Natural killer cell (primary cell): ENCODE measurements at regions not wholly inside any gene's neighbourhood (a gene's known extent, or its start where the extent isn't known, plus 50 kb on each side); places are given as distances from the start of the nearest gene placed in this dataset.
"Not testable (repeated sequence)": the region's sequence is repeated elsewhere in the genome, so short reads cannot be mapped to it uniquely, and the experiment has no call there.

Experiments used
- ATAC-seq, 3 donors: fragments of 150-1000 bp in 2 of 3; fragments of 200-7000 bp in 1 of 3; cut with Tn5 transposase; 1 replicate in 1 of 3; 2 replicates in 2 of 3; pipeline ENCODE4 v1.10.0; 2021; ENCODE audit warnings: mild to moderate bottlenecking in 2 of 3, moderate library complexity in 2 of 3
- DNase-seq, 2 donors: peaks; one replicate each; pipeline versions ENCODE4 v3.0.0 to v3.0.0-alpha.2; 2013 to 2021; ENCODE audit warnings: mixed read lengths in 1 of 2
- H3K27ac ChIP-seq: one replicate; pipeline ENCODE4 v1.5.1; 2013; ENCODE audit warnings: mild to moderate bottlenecking, low read length
- H3K27me3 ChIP-seq: one replicate; pipeline ENCODE4 v1.6.1; 2013; ENCODE audit warnings: low read length; ENCODE audit not compliant: control insufficient read depth, insufficient read depth
- H3K36me3 ChIP-seq: one replicate; pipeline ENCODE4 v1.6.1; 2013; ENCODE audit warnings: low read length; ENCODE audit not compliant: control insufficient read depth, insufficient read depth
- H3K4me1 ChIP-seq: one replicate; pipeline ENCODE4 v1.6.1; 2013; ENCODE audit warnings: low read length; ENCODE audit not compliant: control insufficient read depth, insufficient read depth
- H3K4me3 ChIP-seq: one replicate; pipeline ENCODE4 v1.5.1; 2013; ENCODE audit warnings: low read length
- H3K9me3 ChIP-seq: one replicate; pipeline ENCODE4 v1.6.1; 2013; ENCODE audit warnings: low read length; ENCODE audit not compliant: control insufficient read depth, insufficient read depth
- H3K27ac Mint-ChIP-seq, 2 donors: one replicate each; pipeline ENCODE4 v1.8.0; 2022; ENCODE audit warnings: mild to moderate bottlenecking in 2 of 2, mixed read lengths in 2 of 2, moderate library complexity in 1 of 2
- H3K27me3 Mint-ChIP-seq, 2 donors: one replicate each; pipeline ENCODE4 v1.8.0; 2022; ENCODE audit warnings: low read depth in 2 of 2, mixed read lengths in 2 of 2
- H3K36me3 Mint-ChIP-seq: one replicate; pipeline ENCODE4 v1.8.0; 2022; ENCODE audit warnings: mixed read lengths
- H3K4me1 Mint-ChIP-seq, 2 donors: one replicate each; pipeline ENCODE4 v1.8.0; 2022; ENCODE audit warnings: mixed read lengths in 2 of 2
- H3K4me3 Mint-ChIP-seq: one replicate; pipeline ENCODE4 v1.8.0; 2022; ENCODE audit warnings: mild to moderate bottlenecking, moderate library complexity, mixed read lengths
- H3K9me3 Mint-ChIP-seq, 2 donors: one replicate each; pipeline ENCODE4 v1.8.0; 2022; ENCODE audit warnings: mixed read lengths in 2 of 2
- CTCF ChIP-seq: fragments of 200-600 bp; IDR thresholded peaks from one replicate; pipeline ENCODE4 v1.8.0; 2022; ENCODE audit warnings: antibody characterized with exemption
- WGBS: methylation state at CpG from one replicate; pipeline ENCODE4 v1.1.7; 2013; ENCODE audit warnings: missing lambda C conversion rate; ENCODE audit not compliant: insufficient coverage; 5-methylcytosine and 5-hydroxymethylcytosine counted together
- intact Hi-C: fragments of 100-400 bp; cut with micrococcal nuclease; formaldehyde crosslinking; loops from one replicate; pipeline ENCODE4 v1.14.2; 2022

GRCh38 chr14:88985654-88986053, 161.2 kb downstream of the TTC8 start:
- H3K9me3 ChIP-seq: no peaks in the 10 kb centered on the region
- H3K4me1 ChIP-seq: no peaks in the 10 kb centered on the region
- no peak for TF ChIP-seq CTCF
- WGBS: 92% methylated on average over 1 of the region's 1 CpG
- Mint-ChIP-seq H3K27me3 (peaks cover 0 to 30% of the 10 kb centered on the region in 2 donors), H3K36me3 (no peaks in the 10 kb centered on the region), H3K4me1 (no peaks in the 10 kb centered on the region), H3K4me3 (no peak overlapping the region), H3K9me3 (no peaks in the 10 kb centered on the region), H3K27ac (no peak overlapping the region)
- H3K36me3 ChIP-seq: no peaks in the 10 kb centered on the region
- no peak overlapping the region for H3K27ac ChIP-seq
- no peak for DNase-seq
- no peak for ATAC-seq
- H3K4me3 ChIP-seq: no peak overlapping the region
- intact Hi-C loops: no loop called here
- no peaks in the 10 kb centered on the region for H3K27me3 ChIP-seq

- no peaks in the 10 kb centered on the region for H3K36me3 ChIP-seq
- no peak overlapping the region for H3K27ac ChIP-seq
- peaks cover under 1 to 36% of the 10 kb centered on the region in 2 donors for H3K27me3 Mint-ChIP-seq
- 85% methylated on average over 11 of the region's 11 CpGs for WGBS
- no peaks in the 10 kb centered on the region for H3K4me1 ChIP-seq
- TF ChIP-seq CTCF: no peak
- H3K4me3 Mint-ChIP-seq: no peak overlapping the region
- no peak overlapping the region for H3K27ac Mint-ChIP-seq
- no peak overlapping the region for H3K4me3 ChIP-seq
- DNase-seq (no peak), ATAC-seq (no peak)
- no peaks in the 10 kb centered on the region for H3K36me3 Mint-ChIP-seq
- no peaks in the 10 kb centered on the region for H3K9me3 Mint-ChIP-seq
- H3K9me3 ChIP-seq: no peaks in the 10 kb centered on the region
- H3K27me3 ChIP-seq: no peaks in the 10 kb centered on the region
- no peaks in the 10 kb centered on the region for H3K4me1 Mint-ChIP-seq
- intact Hi-C loops: no loop called here
Measured at GRCh38 chr14:88986146-88986841, 161.8 kb downstream of the TTC8 start.

GRCh38 chr14:88986908-88987307, 162.5 kb downstream of the TTC8 start:
- H3K27ac ChIP-seq, ATAC-seq, H3K9me3 Mint-ChIP-seq, H3K27me3 ChIP-seq, H3K4me1 Mint-ChIP-seq, H3K36me3 ChIP-seq, H3K4me3 ChIP-seq, H3K36me3 Mint-ChIP-seq, H3K27ac Mint-ChIP-seq, H3K4me3 Mint-ChIP-seq, H3K9me3 ChIP-seq, H3K4me1 ChIP-seq, DNase-seq, intact Hi-C loops: not testable (repeated sequence)
- peaks cover 4 to 42% of the 10 kb centered on the region in 2 donors for H3K27me3 Mint-ChIP-seq
- WGBS: 71% methylated on average over 2 of the region's 2 CpGs

GRCh38 chr14:88987516-88987915, 163.1 kb downstream of the TTC8 start:
- TF ChIP-seq CTCF: no peak
- Histone ChIP-seq H3K27ac (no peak overlapping the region), H3K4me3 (no peak overlapping the region), H3K9me3 (no peaks in the 10 kb centered on the region), H3K4me1 (no peaks in the 10 kb centered on the region), H3K27me3 (no peaks in the 10 kb centered on the region), H3K36me3 (no peaks in the 10 kb centered on the region)
- Mint-ChIP-seq H3K27me3 (peaks cover 10 to 48% of the 10 kb centered on the region in 2 donors), H3K27ac (no peak overlapping the region), H3K9me3 (no peaks in the 10 kb centered on the region), H3K4me1 (no peaks in the 10 kb centered on the region), H3K4me3 (no peak overlapping the region), H3K36me3 (no peaks in the 10 kb centered on the region)
- DNase-seq (no peak), ATAC-seq (no peak)
- intact Hi-C loops: no loop called here
- no CpG with 5 or more reads among the region's 2 CpGs for WGBS
